ENCODE measurements at regions not wholly inside any gene's neighbourhood (a gene's known extent, or its start where the extent isn't known, plus 50 kb on each side); places are given as distances from the start of the nearest gene placed in this dataset.
A peak's percentile ranks its signal among the peaks of the same experiment; 100 is the strongest.

DNA sequence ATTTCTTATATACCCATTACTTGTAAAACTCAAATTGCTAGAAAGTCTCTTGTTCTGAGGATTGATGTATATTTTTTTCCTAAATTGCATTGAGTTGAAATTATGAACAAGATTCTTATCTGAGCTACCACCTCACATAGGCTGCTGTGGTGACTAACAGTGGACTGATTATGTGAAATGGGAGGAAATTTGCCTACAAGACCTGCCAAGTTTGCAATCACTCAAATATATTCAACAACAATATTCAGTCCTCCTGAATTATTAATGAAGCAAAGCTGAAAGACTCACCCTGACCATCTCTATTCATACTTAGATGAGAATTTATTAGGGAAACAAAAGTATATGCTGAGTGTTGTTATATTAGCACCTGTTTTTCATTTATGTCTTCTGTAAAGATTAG lies 412.6 kb upstream of the SEMA6D start:
- no peak overlapping the region for H3K4me2 ChIP-seq (ENCODE audit: low read length)
- H3K4me1 ChIP-seq (ENCODE audit: control insufficient read depth in 1 of 2, insufficient read depth in 2 of 2, low read length in 2 of 2), result no peaks in the 10 kb centered on the region
- no peaks in the 10 kb centered on the region for H3K79me2 ChIP-seq (ENCODE audit: control insufficient read depth, insufficient read depth, low read length, poor library complexity)
- H3K9ac ChIP-seq (ENCODE audit: low read length), result no peak overlapping the region
- H3K23ac ChIP-seq (ENCODE audit: low read length), result no peak overlapping the region
- no peaks in the 10 kb centered on the region for H3K36me3 ChIP-seq (ENCODE audit: control insufficient read depth in 1 of 2, insufficient read depth in 2 of 2, low read length in 2 of 2)
- DNase-seq, result no peak
- H2BK5ac ChIP-seq (ENCODE audit: low read depth, low read length, poor library complexity), result no peak overlapping the region
- H3K14ac ChIP-seq (ENCODE audit: low read length), result no peak overlapping the region
- H3K79me1 ChIP-seq (ENCODE audit: low read length), result no peaks in the 10 kb centered on the region
- no peak overlapping the region for H2BK120ac ChIP-seq (ENCODE audit: insufficient read depth, low read length, poor library complexity)
- no peak overlapping the region for H2AK5ac ChIP-seq (ENCODE audit: low read length)
- no peaks in the 10 kb centered on the region for H3K9me3 ChIP-seq (ENCODE audit: insufficient read depth, low read depth, low read length)
- no peak overlapping the region for H4K91ac ChIP-seq (ENCODE audit: low read depth, low read length)
- H3K4me3 ChIP-seq (ENCODE audit: low read depth, low read length), result no peak overlapping the region
- H3K4ac ChIP-seq (ENCODE audit: low read depth, low read length), result no peak overlapping the region
- H4K8ac ChIP-seq (ENCODE audit: low read depth, low read length), result no peak overlapping the region
- H2AFZ ChIP-seq (ENCODE audit: insufficient read depth, low read length, poor library complexity), result no peak overlapping the region
- no peak overlapping the region for H2BK12ac ChIP-seq (ENCODE audit: low read length)
- no peak overlapping the region for H3K27ac ChIP-seq (ENCODE audit: low read depth, low read length)
- no peak overlapping the region for H3K18ac ChIP-seq (ENCODE audit: low read length)
- no peak overlapping the region for H4K12ac ChIP-seq (ENCODE audit: low read depth, low read length)
- no peaks in the 10 kb centered on the region for H3K27me3 ChIP-seq (ENCODE audit: insufficient read depth, low read length)

DNA sequence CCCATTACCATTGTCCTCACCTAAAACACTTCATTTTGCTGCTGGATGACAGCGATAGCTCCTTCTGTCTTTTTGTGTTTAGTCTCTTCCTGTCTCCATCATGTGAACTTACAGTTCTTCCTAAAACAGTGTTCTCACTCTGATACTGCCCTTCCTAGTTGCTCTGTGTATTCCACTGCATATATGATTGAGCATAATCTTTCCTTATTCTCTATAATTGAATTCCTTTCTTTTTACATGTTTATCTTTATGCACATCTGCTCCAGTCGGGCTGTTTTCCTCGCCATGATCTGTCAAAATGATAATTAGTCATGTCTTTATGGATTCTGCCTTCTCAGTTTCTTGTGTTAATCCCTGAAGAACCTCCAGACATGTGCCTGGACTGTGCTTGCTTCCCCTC lies 405.1 kb upstream of the SEMA6D start:
- H3K4me1 ChIP-seq (ENCODE audit: control insufficient read depth in 1 of 2, insufficient read depth in 2 of 2, low read length in 2 of 2), result no peaks in the 10 kb centered on the region
- DNase-seq, result no peak
- H4K8ac ChIP-seq (ENCODE audit: low read depth, low read length), result no peak overlapping the region
- no peak overlapping the region for H3K4me3 ChIP-seq (ENCODE audit: low read depth, low read length)
- no peak overlapping the region for H3K9ac ChIP-seq (ENCODE audit: low read length)
- no peak overlapping the region for H4K12ac ChIP-seq (ENCODE audit: low read depth, low read length)
- no peaks in the 10 kb centered on the region for H3K79me1 ChIP-seq (ENCODE audit: low read length)
- no peak overlapping the region for H2AFZ ChIP-seq (ENCODE audit: insufficient read depth, low read length, poor library complexity)
- no CpG with 5 or more reads among the region's 3 CpGs for WGBS (ENCODE audit: extremely low coverage, insufficient coverage, insufficient read length)
- no peak overlapping the region for H2BK120ac ChIP-seq (ENCODE audit: insufficient read depth, low read length, poor library complexity)
- H3K79me2 ChIP-seq (ENCODE audit: control insufficient read depth, insufficient read depth, low read length, poor library complexity), result no peaks in the 10 kb centered on the region
- no peak overlapping the region for H3K4ac ChIP-seq (ENCODE audit: low read depth, low read length)
- H2BK5ac ChIP-seq (ENCODE audit: low read depth, low read length, poor library complexity), result no peak overlapping the region
- no peak overlapping the region for H2AK5ac ChIP-seq (ENCODE audit: low read length)
- no peak overlapping the region for H4K91ac ChIP-seq (ENCODE audit: low read depth, low read length)
- no peak overlapping the region for H3K23ac ChIP-seq (ENCODE audit: low read length)
- H3K36me3 ChIP-seq (ENCODE audit: control insufficient read depth in 1 of 2, insufficient read depth in 2 of 2, low read length in 2 of 2), result no peaks in the 10 kb centered on the region
- H3K18ac ChIP-seq (ENCODE audit: low read length), result no peak overlapping the region
- H3K27me3 ChIP-seq (ENCODE audit: insufficient read depth, low read length), result no peaks in the 10 kb centered on the region
- H2BK12ac ChIP-seq (ENCODE audit: low read length), result no peak overlapping the region
- H3K4me2 ChIP-seq (ENCODE audit: low read length), result no peak overlapping the region
- H3K14ac ChIP-seq (ENCODE audit: low read length), result no peak overlapping the region
- no peak overlapping the region for H3K27ac ChIP-seq (ENCODE audit: low read depth, low read length)
- no peaks in the 10 kb centered on the region for H3K9me3 ChIP-seq (ENCODE audit: insufficient read depth, low read depth, low read length)

DNA sequence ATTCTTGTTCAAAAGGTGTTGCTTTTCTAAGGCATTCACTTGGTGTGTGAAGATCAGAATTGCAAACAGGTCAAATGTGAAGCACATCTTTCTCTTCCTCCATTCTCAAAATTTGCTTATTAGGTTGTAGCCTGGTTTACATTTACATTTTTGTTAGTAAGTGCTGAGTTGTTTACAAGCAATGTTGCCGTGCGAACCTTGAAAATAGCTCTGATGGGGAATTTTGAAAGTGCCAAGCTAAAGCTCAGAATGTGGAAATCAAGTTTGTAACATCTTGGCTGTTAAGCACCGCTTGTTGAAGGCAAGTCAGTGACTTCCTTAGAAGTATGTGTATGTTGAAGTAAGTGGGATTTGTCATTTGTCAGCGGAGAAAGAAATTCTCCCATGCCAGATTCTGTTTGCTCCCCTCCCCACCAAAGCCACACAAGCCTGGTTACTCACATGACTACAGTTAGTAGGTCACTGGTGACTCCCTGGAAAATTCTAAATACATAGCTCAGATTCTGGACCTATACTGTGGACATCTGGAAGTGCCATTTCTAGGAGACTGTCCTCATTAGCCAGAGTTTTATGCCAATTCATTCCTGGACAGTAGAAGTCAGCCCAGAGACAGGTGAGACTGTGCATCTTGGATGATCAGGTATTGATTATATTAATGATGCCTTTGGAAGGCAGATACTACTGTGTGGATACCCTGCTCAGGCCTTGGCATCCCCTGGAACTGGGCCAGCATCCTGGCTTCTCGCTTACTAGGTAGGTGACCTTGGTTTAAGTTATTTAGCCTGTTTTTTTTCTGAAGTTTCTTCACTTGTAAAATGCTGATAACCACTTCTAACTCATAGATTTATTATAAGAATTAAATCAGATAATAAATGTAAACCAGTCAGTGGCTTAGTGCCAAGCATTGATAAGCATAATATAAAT lies 390.6 kb upstream of the SEMA6D start:
- no CpG with 5 or more reads among the region's 5 CpGs for WGBS (ENCODE audit: extremely low coverage, insufficient coverage, insufficient read length)
- H3K4me3 ChIP-seq (ENCODE audit: low read depth, low read length), result no peak overlapping the region
- no peak overlapping the region for H3K23ac ChIP-seq (ENCODE audit: low read length)
- no peak overlapping the region for H2BK12ac ChIP-seq (ENCODE audit: low read length)
- H3K14ac ChIP-seq (ENCODE audit: low read length), result no peak overlapping the region
- H3K9me3 ChIP-seq (ENCODE audit: insufficient read depth, low read depth, low read length), result no peaks in the 10 kb centered on the region
- DNase-seq, result peak in 1 of 2 donors; percentile 32
- no peak overlapping the region for H4K12ac ChIP-seq (ENCODE audit: low read depth, low read length)
- no peak overlapping the region for H3K18ac ChIP-seq (ENCODE audit: low read length)
- no peaks in the 10 kb centered on the region for H3K36me3 ChIP-seq (ENCODE audit: control insufficient read depth in 1 of 2, insufficient read depth in 2 of 2, low read length in 2 of 2)
- H3K4ac ChIP-seq (ENCODE audit: low read depth, low read length), result no peak overlapping the region
- no peak overlapping the region for H2BK5ac ChIP-seq (ENCODE audit: low read depth, low read length, poor library complexity)
- H2BK120ac ChIP-seq (ENCODE audit: insufficient read depth, low read length, poor library complexity), result no peak overlapping the region
- peaks cover 2% of the 10 kb centered on the region for H3K79me2 ChIP-seq (ENCODE audit: control insufficient read depth, insufficient read depth, low read length, poor library complexity)
- no peak overlapping the region for H3K4me2 ChIP-seq (ENCODE audit: low read length)
- no peak overlapping the region for H3K9ac ChIP-seq (ENCODE audit: low read length)
- H3K27ac ChIP-seq (ENCODE audit: low read depth, low read length), result no peak overlapping the region
- no peaks in the 10 kb centered on the region for H3K27me3 ChIP-seq (ENCODE audit: insufficient read depth, low read length)
- no peaks in the 10 kb centered on the region for H3K79me1 ChIP-seq (ENCODE audit: low read length)
- no peak overlapping the region for H4K8ac ChIP-seq (ENCODE audit: low read depth, low read length)
- peaks cover 0 to 3% of the 10 kb centered on the region in 2 experiments for H3K4me1 ChIP-seq (ENCODE audit: control insufficient read depth in 1 of 2, insufficient read depth in 2 of 2, low read length in 2 of 2)
- no peak overlapping the region for H2AK5ac ChIP-seq (ENCODE audit: low read length)
- H2AFZ ChIP-seq (ENCODE audit: insufficient read depth, low read length, poor library complexity), result no peak overlapping the region
- H4K91ac ChIP-seq (ENCODE audit: low read depth, low read length), result no peak overlapping the region

DNA sequence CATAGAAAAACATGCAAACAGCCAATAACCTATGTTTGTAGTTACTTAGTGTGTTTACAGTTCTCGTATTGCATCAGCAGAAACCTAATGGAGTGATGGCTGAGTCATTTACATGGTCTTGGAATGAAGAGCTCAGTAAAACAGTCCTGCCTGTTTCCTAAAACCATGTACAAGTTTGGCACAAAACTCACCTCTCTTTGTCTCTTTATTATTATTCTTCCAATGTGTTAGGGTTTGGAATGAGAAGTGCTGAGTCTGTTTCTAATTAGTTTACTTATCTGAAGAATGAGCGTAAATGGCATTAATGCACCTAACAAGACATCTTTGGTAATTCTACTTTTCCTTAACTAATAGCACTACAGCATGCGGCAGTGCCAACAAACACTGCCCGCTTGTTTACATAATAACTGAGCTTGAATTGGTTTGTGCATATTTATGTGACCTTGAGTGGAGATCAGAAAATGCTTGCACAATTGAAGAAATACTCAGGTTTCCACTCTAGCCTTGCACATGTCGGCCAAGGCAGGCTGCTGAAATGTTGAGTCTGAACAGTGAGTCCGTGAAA lies 385.4 kb upstream of the SEMA6D start:
- no peak overlapping the region for H3K4me2 ChIP-seq (ENCODE audit: low read length)
- H4K91ac ChIP-seq (ENCODE audit: low read depth, low read length), result peak overlapping the region; percentile 19
- no peaks in the 10 kb centered on the region for H3K27me3 ChIP-seq (ENCODE audit: insufficient read depth, low read length)
- peak overlapping the region; percentile 61 for H3K27ac ChIP-seq (ENCODE audit: low read depth, low read length)
- no peak overlapping the region for H3K9ac ChIP-seq (ENCODE audit: low read length)
- no peak overlapping the region for H3K4ac ChIP-seq (ENCODE audit: low read depth, low read length)
- no peak overlapping the region for H3K18ac ChIP-seq (ENCODE audit: low read length)
- H2BK120ac ChIP-seq (ENCODE audit: insufficient read depth, low read length, poor library complexity), result no peak overlapping the region
- no peak overlapping the region for H2AFZ ChIP-seq (ENCODE audit: insufficient read depth, low read length, poor library complexity)
- no CpG with 5 or more reads among the region's 6 CpGs for WGBS (ENCODE audit: extremely low coverage, insufficient coverage, insufficient read length)
- H3K23ac ChIP-seq (ENCODE audit: low read length), result no peak overlapping the region
- peak in 1 of 2 donors; percentile 65 for DNase-seq
- no peak overlapping the region for H2BK5ac ChIP-seq (ENCODE audit: low read depth, low read length, poor library complexity)
- no peak overlapping the region for H4K12ac ChIP-seq (ENCODE audit: low read depth, low read length)
- no peak overlapping the region for H4K8ac ChIP-seq (ENCODE audit: low read depth, low read length)
- H2AK5ac ChIP-seq (ENCODE audit: low read length), result no peak overlapping the region
- no peaks in the 10 kb centered on the region for H3K79me2 ChIP-seq (ENCODE audit: control insufficient read depth, insufficient read depth, low read length, poor library complexity)
- peaks cover 10 to 26% of the 10 kb centered on the region in 2 experiments for H3K4me1 ChIP-seq (ENCODE audit: control insufficient read depth in 1 of 2, insufficient read depth in 2 of 2, low read length in 2 of 2)
- no peak overlapping the region for H2BK12ac ChIP-seq (ENCODE audit: low read length)
- H3K36me3 ChIP-seq (ENCODE audit: control insufficient read depth in 1 of 2, insufficient read depth in 2 of 2, low read length in 2 of 2), result no peaks in the 10 kb centered on the region
- H3K4me3 ChIP-seq (ENCODE audit: low read depth, low read length), result no peak overlapping the region
- H3K9me3 ChIP-seq (ENCODE audit: insufficient read depth, low read depth, low read length), result no peaks in the 10 kb centered on the region
- peaks cover 3% of the 10 kb centered on the region for H3K79me1 ChIP-seq (ENCODE audit: low read length)
- H3K14ac ChIP-seq (ENCODE audit: low read length), result peak overlapping the region; percentile 14
